Myocyte (in vitro differentiated cells): ENCODE measurements at regions not wholly inside any gene's neighbourhood (a gene's known extent, or its start where the extent isn't known, plus 50 kb on each side); places are given as distances from the start of the nearest gene placed in this dataset.

Experiments used
- DNase-seq: peaks from one replicate; pipeline ENCODE4 v3.0.0-alpha.2; 2012; ENCODE audit warnings: low read depth

GRCh38 chr6:79864421-79864820 is 82.9 kb downstream of the ELOVL4 start:
- no peak for DNase-seq

DNA sequence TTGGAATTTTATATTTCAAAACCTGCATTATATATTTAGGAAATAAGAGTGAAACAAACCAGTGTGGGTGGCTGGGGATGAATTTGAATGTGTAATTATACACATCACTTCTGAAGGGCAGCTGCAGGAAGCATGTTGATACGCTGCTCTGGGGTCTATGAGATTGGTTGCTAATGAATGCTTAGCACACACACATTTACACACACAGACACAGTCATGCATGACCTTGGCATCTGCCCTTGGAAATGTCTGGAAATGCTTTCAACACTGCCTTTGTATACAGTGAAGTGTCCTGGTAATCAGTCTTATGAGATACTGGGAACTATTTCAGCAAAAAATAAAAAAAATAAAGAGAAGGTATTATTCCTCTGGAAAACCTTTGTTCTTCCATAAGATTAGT is 83.4 kb downstream of the ELOVL4 start:
- no peak for DNase-seq

DNA sequence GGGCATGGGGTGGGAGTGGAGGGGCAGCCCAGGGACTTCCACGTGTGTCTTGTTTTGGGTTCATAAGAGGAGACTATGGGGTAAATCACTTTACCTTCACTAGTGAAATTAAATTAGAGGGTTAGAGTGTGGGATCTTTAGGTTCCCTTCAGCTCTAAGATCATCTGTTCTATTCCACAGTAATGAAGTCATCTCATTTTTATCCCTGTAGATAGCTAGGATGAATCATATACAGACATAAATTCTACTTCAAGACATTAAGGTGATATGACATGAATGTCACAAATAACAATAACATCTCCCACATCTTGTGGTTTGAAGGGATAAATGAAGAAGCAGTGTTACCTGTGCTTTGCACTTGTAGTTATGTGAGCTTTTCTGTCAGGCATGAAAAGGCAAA is 83.8 kb downstream of the ELOVL4 start:
- no peak for DNase-seq

DNA sequence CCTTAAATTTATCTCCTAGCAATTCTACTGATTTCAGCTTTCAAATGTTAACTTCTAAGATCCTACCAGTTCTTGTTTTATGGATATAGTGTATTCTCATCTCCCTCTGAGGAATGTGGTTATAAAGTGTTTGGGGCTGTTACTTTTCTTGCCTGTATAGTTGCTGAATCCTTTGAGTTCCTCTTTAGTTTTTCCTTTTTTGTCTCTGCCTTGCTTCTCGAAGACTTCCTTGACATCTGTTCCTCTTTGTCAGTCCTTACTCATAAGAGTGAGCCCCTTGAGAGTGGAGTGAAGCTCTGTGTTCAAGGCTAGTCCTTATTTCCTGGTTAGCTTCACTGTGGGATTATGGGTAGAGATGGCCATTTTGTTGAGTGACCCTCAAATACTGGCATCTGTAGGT is 84.6 kb downstream of the ELOVL4 start:
- no peak for DNase-seq

GRCh38 chr6:79862126-79862525 is 85.2 kb downstream of the ELOVL4 start:
- no peak for DNase-seq

DNA sequence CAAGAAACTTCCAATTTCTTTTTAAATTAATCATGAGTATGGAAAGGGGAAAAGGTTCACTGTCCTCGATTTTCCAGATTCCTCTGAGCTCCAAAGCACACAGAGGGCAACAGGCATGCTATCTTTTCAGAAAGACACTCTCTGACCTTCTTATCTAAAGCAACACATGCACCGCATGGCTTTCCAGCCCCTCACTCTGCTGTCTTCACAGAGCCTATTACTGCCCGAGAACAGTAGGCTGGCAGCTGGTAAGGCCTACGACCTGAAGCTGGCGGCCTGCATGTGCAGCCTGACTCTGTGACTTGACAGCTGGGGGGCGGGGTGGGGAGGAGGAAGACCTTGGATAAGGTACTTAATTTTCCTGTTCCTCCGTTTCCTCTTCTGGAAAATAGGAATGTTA is 86.3 kb downstream of the ELOVL4 start:
- DNase-seq: no peak

DNA sequence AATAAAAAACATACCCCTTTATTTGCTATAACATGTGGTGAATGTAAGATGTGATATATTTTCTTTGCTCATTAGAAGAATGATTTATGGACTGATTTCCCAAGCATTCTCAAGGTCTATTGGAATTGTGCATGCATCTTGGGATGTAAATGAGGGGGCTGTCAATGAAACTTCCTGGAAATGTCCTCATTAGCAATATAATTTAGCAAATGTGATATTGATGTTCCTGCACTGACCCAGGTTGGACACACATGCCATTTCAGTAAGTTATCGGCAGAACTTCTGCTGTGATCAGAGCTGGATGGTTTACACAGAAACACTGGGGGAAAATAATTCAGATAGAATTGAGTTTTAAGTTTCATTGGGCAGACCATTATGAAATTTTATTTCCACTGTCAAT is 99.9 kb downstream of the ELOVL4 start:
- DNase-seq: no peak

- no peak for DNase-seq
Measured at GRCh38 chr6:79842376-79843040, 104.8 kb downstream of the ELOVL4 start.

- no peak for DNase-seq
Measured at GRCh38 chr6:79841577-79842375, 105.6 kb downstream of the ELOVL4 start.

DNA sequence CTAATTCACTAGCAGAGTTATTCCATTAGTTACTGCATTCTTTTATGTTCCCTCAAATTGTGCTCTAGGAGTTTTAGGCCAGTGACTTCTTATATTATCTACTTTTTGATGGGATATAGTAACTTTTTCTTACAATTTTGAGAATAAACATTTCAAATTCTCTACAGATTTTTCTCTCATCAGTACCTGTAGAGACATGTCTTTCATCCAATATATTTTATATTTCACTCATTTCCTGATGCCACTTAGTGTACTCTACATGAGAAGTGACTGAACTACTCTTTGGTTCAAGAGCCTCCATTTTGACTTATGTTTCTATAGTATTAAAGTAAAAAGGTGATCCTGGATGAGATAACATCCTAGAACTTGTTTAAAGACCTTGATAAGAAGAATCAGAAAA is 108.5 kb downstream of the ELOVL4 start:
- DNase-seq: no peak

DNA sequence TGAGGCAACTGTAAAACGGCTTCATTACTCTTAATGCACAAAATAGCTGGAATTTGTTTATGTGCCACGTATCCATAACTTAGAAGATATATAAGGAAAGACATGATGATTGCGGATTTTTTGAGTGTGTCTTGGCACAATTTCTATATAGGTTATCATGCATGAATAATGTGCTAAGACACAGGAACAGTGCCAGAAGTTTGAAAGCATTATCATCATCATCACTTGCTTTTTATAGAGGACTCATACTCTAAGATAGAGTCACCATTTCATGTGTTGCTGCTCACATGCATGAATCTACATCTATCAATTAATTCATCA is 113.4 kb downstream of the ELOVL4 start:
- no peak for DNase-seq

DNA sequence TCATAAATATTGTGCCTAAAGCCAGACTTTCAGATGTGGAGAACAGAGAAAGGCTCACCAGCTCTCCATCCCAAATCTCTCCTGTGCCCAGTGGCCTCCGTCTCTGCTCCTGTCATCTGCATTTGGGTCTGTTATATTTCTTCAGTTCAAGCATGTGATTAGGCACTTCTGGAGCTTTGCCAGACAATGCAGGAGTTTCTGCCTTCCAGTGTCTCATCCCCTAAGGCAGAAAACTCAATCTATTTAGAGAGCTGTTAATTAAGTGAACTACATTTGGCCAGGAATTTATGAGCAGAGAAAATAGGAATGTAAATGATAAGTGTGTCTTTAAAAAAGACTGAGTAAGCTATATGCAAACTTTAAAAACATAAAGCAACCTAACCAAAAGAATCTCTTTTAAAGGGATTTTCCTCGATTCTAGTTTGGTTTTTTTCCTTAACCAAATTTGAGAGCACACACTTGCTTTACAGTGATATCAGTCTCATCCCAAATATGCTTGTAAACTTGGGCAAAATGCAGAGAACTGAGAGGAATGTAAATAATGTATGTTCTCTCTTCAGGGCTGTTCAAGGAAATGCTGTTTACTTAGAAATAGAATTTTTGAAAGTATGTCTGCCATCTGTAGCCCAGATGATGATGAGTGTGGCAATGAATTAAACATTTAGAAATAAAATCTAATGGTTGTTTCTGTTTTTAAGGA is 113.9 kb downstream of the ELOVL4 start:
- DNase-seq: no peak

DNA sequence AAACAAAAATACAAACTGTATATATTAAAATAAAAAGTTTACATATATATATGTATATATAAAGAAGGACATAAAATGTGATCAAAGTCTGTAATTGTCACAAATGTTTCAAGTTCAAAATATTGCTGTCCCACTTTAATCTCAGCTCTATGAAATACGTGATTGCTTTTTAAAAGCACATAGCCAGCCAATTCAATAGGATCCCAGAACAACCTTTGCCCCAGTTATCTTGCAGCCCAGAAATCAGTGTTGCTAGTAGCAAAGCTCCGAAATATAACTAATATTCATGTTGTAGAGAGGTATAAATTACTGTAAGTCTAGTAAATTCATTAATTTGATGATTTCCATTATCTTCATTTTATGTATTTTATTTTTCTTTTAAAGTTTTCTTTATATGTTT is 114.6 kb downstream of the ELOVL4 start:
- DNase-seq: no peak

GRCh38 chr6:79824202-79824601 is 123.2 kb downstream of the ELOVL4 start:
- DNase-seq: no peak

DNA sequence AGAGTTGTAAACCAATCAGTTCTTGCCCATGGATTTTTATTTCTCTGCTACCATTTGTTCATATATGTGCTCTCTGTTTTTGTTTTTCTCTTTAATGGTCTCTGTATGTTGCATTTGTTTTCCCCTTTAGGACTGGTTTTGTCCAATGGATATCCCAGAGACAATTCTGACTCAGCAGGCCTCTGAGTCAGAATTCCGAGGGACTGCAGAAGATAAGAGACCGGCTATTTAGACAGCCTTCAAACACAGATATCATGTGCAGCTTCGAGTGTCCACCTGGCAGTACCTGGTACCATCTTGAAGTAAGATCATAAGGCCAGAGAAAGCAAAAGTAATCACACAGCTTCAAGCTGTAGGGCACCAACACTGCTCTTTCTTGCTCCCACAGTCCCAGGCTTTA is 125.5 kb downstream of the ELOVL4 start:
- DNase-seq: no peak

DNA sequence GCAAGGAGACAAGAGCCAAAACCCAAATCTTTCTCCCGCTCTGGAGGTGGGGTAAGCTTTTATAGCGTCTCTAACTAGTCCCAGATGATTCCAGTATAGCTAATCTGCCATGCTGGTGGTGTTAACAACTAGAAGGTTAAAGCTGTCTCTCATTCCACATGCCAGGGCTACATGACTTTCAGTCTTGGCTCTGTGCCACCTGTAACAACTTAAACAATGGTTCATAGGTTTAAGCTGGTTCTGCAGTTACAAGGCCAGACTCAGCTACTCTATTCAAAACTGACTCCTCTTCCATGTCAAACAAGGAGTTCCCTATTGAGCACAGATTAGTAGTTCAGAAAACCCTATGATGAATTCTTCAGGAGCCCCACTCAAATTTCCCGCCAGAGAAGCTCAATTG is 128.9 kb downstream of the ELOVL4 start:
- DNase-seq: no peak

DNA sequence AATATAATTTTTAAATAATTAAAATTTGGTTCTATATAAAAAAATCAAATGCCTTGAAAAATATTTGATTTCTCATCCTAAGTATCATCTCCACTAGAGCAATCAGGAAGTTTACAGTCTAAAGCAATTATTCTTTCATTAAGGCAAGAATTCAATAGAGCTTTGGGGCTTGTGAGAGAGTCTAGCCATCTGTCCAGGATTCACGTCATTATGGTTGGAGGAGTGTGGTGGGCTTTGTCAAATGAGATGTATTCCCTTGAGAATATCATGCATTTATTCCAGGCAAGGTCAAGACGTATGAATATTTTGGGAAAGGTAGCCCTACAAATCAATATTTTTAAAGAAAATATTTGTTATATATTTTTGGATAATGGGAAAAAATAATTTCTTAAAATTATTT is 132.4 kb downstream of the ELOVL4 start:
- DNase-seq: no peak

DNA sequence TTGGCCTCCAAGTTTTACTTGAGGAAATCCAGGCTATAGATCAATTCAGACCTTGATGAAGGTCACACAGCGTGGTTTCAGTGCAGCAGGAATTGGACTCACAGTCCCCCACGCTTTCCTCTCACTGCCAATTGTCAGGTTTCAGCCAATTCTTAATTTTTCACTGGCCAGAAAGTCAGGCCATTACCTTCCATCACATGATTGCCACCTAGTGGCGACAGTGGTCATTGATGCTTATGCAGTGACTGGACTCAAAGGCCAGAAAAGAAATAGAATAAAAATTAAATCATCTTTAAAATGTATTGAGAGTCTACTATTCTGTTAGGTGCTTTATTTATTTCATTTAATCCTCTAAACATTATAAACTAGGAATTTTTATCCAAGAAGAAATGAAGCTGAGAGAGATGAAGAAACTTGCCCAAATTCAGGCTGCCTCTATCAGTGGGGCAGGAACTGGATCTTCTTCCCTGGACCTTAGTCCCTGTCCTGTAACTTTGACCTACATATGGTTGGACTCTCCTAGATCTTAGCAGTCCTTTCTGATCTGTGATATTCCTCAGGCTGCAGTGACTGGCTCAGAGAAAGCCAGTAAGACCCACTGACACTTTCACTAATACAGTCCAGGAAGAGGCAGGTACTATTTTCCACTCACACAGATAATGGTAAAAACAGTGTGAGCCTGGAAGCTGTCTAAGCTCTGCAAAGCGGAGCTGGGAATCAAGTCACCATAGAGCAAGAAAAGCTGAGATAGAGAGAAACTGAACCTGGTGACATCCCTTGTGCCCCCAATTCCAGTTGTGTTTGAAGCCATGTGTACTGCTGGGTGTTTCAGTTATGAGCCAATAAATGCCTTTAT is 133.3 kb downstream of the ELOVL4 start:
- DNase-seq: peak; percentile 73

- no peak for DNase-seq
Measured at GRCh38 chr6:79813143-79813850, 134.1 kb downstream of the ELOVL4 start.

DNA sequence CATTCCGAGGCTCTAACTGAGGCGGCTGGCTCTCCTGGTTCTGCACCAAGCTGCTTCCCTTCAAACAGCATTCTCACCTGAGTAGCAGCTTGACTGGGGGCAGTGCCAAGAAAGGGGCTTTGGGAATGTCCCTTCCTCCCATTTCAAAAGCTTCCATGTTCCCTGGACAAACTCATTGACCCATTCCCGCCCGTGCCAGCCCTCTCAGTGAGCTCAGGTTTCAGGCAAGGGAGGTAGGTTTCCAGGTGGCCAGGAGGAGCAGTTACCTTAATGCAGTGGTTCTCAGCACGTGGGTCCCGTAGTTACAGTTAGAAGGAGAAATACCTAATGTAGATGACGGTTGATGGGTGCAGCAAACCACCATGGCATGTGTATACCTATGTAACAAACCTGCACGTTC is 135.2 kb downstream of the ELOVL4 start:
- no peak for DNase-seq

DNA sequence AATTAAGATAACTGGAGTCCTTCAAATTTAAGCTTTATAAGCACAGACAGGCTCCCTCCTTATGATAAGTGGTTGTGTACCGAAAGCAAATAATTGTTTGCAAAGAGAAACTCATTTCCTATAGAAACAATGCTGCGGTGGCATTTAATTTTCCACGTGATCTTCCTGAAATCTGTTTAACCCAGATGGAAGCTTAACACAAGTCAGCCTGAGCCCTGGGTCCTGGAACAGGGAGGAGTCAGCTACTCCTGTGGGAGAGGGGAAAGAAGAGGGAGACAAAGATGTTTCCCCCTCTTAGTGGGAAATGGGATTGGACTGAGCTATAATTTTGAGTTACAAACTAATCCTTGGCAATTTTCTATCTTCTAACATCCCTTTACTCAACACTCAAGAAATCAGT is 136.5 kb downstream of the ELOVL4 start:
- no peak for DNase-seq
